ENCODE measurements at regions not wholly inside any gene's neighbourhood (a gene's known extent, or its start where the extent isn't known, plus 50 kb on each side); places are given as distances from the start of the nearest gene placed in this dataset.

GRCh38 chr2:8232871-8233270, 449.0 kb upstream of the ID2 start:
- no peaks in the 10 kb centered on the region for H3K79me2 ChIP-seq
- H2AFZ ChIP-seq: no peak overlapping the region
- no peak overlapping the region for H3K4me2 ChIP-seq (ENCODE audit: low read length)
- no peaks in the 10 kb centered on the region for H3K27me3 ChIP-seq (ENCODE audit: control insufficient read depth, insufficient read depth, low read length)
- H3K36me3 ChIP-seq (ENCODE audit: control insufficient read depth, insufficient read depth, low read length): no peaks in the 10 kb centered on the region
- no peak overlapping the region for H3K9ac ChIP-seq
- no peak overlapping the region for H3K27ac ChIP-seq
- no peak overlapping the region for H3K4me3 ChIP-seq (ENCODE audit: low read depth, low read length)
- no peak for TF ChIP-seq CTCF (IDR thresholded peaks at IDR 0.05)
- peaks cover 17% of the 10 kb centered on the region for H3K4me1 ChIP-seq
- H3K9me3 ChIP-seq (ENCODE audit: control insufficient read depth, low read length): no peaks in the 10 kb centered on the region

- no peak overlapping the region for H3K27ac ChIP-seq
- H3K79me2 ChIP-seq: no peaks in the 10 kb centered on the region
- no peak overlapping the region for H3K4me2 ChIP-seq (ENCODE audit: low read length)
- no peak overlapping the region for H3K4me3 ChIP-seq (ENCODE audit: low read depth, low read length)
- peaks cover 17% of the 10 kb centered on the region for H3K4me1 ChIP-seq
- no peaks in the 10 kb centered on the region for H3K27me3 ChIP-seq (ENCODE audit: control insufficient read depth, insufficient read depth, low read length)
- no peaks in the 10 kb centered on the region for H3K9me3 ChIP-seq (ENCODE audit: control insufficient read depth, low read length)
- H2AFZ ChIP-seq: peak overlapping the region; percentile 44
- H3K9ac ChIP-seq: no peak overlapping the region
- no peaks in the 10 kb centered on the region for H3K36me3 ChIP-seq (ENCODE audit: control insufficient read depth, insufficient read depth, low read length)
- no peak for TF ChIP-seq CTCF (IDR thresholded peaks at IDR 0.05)
Observed at GRCh38 chr2:8234253-8234652, 447.6 kb upstream of the ID2 start.

GRCh38 chr2:8234757-8235374, 447.0 kb upstream of the ID2 start:
- Histone ChIP-seq H3K4me1 (peaks cover 17% of the 10 kb centered on the region), H3K4me3 (ENCODE audit: low read depth, low read length) (no peak overlapping the region), H3K36me3 (ENCODE audit: control insufficient read depth, insufficient read depth, low read length) (no peaks in the 10 kb centered on the region), H3K79me2 (no peaks in the 10 kb centered on the region), H3K4me2 (ENCODE audit: low read length) (no peak overlapping the region), H3K9ac (no peak overlapping the region), H3K27me3 (ENCODE audit: control insufficient read depth, insufficient read depth, low read length) (no peaks in the 10 kb centered on the region), H2AFZ (peak overlapping the region; percentile 44), H3K9me3 (ENCODE audit: control insufficient read depth, low read length) (no peaks in the 10 kb centered on the region), H3K27ac (no peak overlapping the region)
- no peak for TF ChIP-seq CTCF (IDR thresholded peaks at IDR 0.05)

GRCh38 chr2:8235419-8235818, 446.4 kb upstream of the ID2 start:
- no peaks in the 10 kb centered on the region for H3K9me3 ChIP-seq (ENCODE audit: control insufficient read depth, low read length)
- no peak overlapping the region for H3K9ac ChIP-seq
- no peaks in the 10 kb centered on the region for H3K36me3 ChIP-seq (ENCODE audit: control insufficient read depth, insufficient read depth, low read length)
- no peak overlapping the region for H3K27ac ChIP-seq
- H3K79me2 ChIP-seq: no peaks in the 10 kb centered on the region
- no peak for TF ChIP-seq CTCF (IDR thresholded peaks at IDR 0.05)
- H2AFZ ChIP-seq: no peak overlapping the region
- H3K4me1 ChIP-seq: peaks cover 17% of the 10 kb centered on the region
- H3K4me2 ChIP-seq (ENCODE audit: low read length): no peak overlapping the region
- H3K27me3 ChIP-seq (ENCODE audit: control insufficient read depth, insufficient read depth, low read length): no peaks in the 10 kb centered on the region
- H3K4me3 ChIP-seq (ENCODE audit: low read depth, low read length): no peak overlapping the region

- no peaks in the 10 kb centered on the region for H3K36me3 ChIP-seq (ENCODE audit: control insufficient read depth, insufficient read depth, low read length)
- no peaks in the 10 kb centered on the region for H3K9me3 ChIP-seq (ENCODE audit: control insufficient read depth, low read length)
- no peak overlapping the region for H3K27ac ChIP-seq
- H3K4me3 ChIP-seq (ENCODE audit: low read depth, low read length): no peak overlapping the region
- H3K9ac ChIP-seq: no peak overlapping the region
- H2AFZ ChIP-seq: peak overlapping the region; percentile 32
- no peak for TF ChIP-seq CTCF (IDR thresholded peaks at IDR 0.05)
- H3K4me1 ChIP-seq: peaks cover 17% of the 10 kb centered on the region
- no peak overlapping the region for H3K4me2 ChIP-seq (ENCODE audit: low read length)
- H3K79me2 ChIP-seq: no peaks in the 10 kb centered on the region
- H3K27me3 ChIP-seq (ENCODE audit: control insufficient read depth, insufficient read depth, low read length): no peaks in the 10 kb centered on the region
Observed at GRCh38 chr2:8236391-8236790, 445.5 kb upstream of the ID2 start.

Measured in parathyroid adenoma (tissue), 2 donors.